B cell (primary cell): ENCODE measurements at regions not wholly inside any gene's neighbourhood (a gene's known extent, or its start where the extent isn't known, plus 50 kb on each side); places are given as distances from the start of the nearest gene placed in this dataset.

Experiments
- ATAC-seq: fragments of 200-7000 bp; cut with Tn5 transposase; one replicate; pipeline ENCODE4 v1.10.0; 2021; ENCODE audit warnings: low read depth, mild to moderate bottlenecking, moderate number of reproducible peaks, moderate library complexity
- CTCF ChIA-PET: fragments of 350-600 bp; sonication (Branson Sonifier 250); formaldehyde crosslinking; loops from one replicate; lab custom pipeline; 2021; ENCODE audit warnings: antibody characterized with exemption, inconsistent platforms; lab: Charles Lee
- POLR2A ChIA-PET: fragments of 350-600 bp; sonication (Branson Sonifier 250); formaldehyde crosslinking; loops from one replicate; lab custom pipeline; 2021; ENCODE audit warnings: antibody characterized with exemption; lab: Charles Lee
- DNase-seq: peaks from one replicate; pipeline ENCODE4 v3.0.0; 2013
- H2AFZ ChIP-seq: 2 replicates; pipeline ENCODE4 v1.6.1; 2012; ENCODE audit warnings: mild to moderate bottlenecking, low read depth, low read length; ENCODE audit not compliant: insufficient read depth, poor library complexity, severe bottlenecking
- H3K27ac ChIP-seq, 2 donors: 1 replicate in 1 of 2; 2 replicates in 1 of 2; pipeline ENCODE4 v1.5.1; 2012 to 2013; ENCODE audit warnings: low read length in 2 of 2, mild to moderate bottlenecking in 2 of 2, moderate library complexity in 1 of 2
- H3K27me3 ChIP-seq, 4 experiments: fragments of 200-600 bp in 1 of 4; sonication (generic) in 1 of 4; replicated peaks in 1 of 4; 1 replicate in 2 of 4; 2 replicates in 2 of 4; pipeline versions ENCODE4 v1.6.1 to v1.7.0; 2013 to 2016; ENCODE audit warnings: low read length in 3 of 4, mild to moderate bottlenecking in 2 of 4, mixed read lengths in 1 of 4, moderate library complexity in 1 of 4; ENCODE audit not compliant: insufficient read depth in 4 of 4, control insufficient read depth in 3 of 4; ENCODE audit errors: control extremely low read depth in 1 of 4
- H3K36me3 ChIP-seq, 2 experiments: replicated peaks in 1 of 2; 1 replicate in 1 of 2; 2 replicates in 1 of 2; pipeline versions ENCODE4 v1.6.1 to v1.7.1; 2013; ENCODE audit warnings: low read length in 1 of 2; ENCODE audit not compliant: insufficient read depth in 2 of 2, control insufficient read depth in 1 of 2; ENCODE audit errors: control extremely low read depth in 1 of 2, extremely low read depth in 1 of 2
- H3K4me1 ChIP-seq, 2 donors: fragments of 200-600 bp in 1 of 2; sonication (generic) in 1 of 2; 1 replicate in 1 of 2; 2 replicates in 1 of 2; pipeline versions ENCODE4 v1.5.1 to v1.6.1; 2013 to 2017; ENCODE audit warnings: low read length in 2 of 2; ENCODE audit not compliant: control insufficient read depth in 2 of 2, insufficient read depth in 2 of 2
- H3K4me2 ChIP-seq: replicated peaks from 2 replicates; pipeline ENCODE3; 2012; ENCODE audit warnings: mild to moderate bottlenecking, low read depth, low read length; ENCODE audit not compliant: poor library complexity, severe bottlenecking
- H3K4me3 ChIP-seq, 5 experiments: fragments of 200-600 bp in 1 of 5; sonication (generic) in 1 of 5; 1 replicate in 3 of 5; 2 replicates in 2 of 5; pipeline versions ENCODE4 v1.5.1 to v1.7.0; 2011 to 2016; ENCODE audit warnings: low read length in 4 of 5, mild to moderate bottlenecking in 4 of 5, low read depth in 2 of 5, control low read depth in 1 of 5, moderate library complexity in 1 of 5; ENCODE audit not compliant: insufficient read depth in 1 of 5; ENCODE audit errors: control extremely low read depth in 1 of 5, extremely low read depth in 1 of 5
- H3K79me2 ChIP-seq: fragments of 200-600 bp; sonication (generic); one replicate; pipeline ENCODE4 v1.6.0; 2016; ENCODE audit warnings: low read length; ENCODE audit not compliant: control insufficient read depth, insufficient read depth
- H3K9ac ChIP-seq: fragments of 200-600 bp; sonication (generic); 2 replicates; pipeline ENCODE4 v1.6.1; 2017; ENCODE audit warnings: mild to moderate bottlenecking, low read length, moderate library complexity
- H3K9me3 ChIP-seq, 3 donors: one replicate each; pipeline versions ENCODE4 v1.6.1 to v1.7.1; 2013; ENCODE audit warnings: low read length in 2 of 3; ENCODE audit not compliant: control insufficient read depth in 2 of 3, insufficient read depth in 1 of 3; ENCODE audit errors: control extremely low read depth in 1 of 3
- H4K20me1 ChIP-seq: 2 replicates; pipeline ENCODE4 v1.6.0; 2012; ENCODE audit warnings: mild to moderate bottlenecking, low read length; ENCODE audit not compliant: insufficient read depth, control insufficient read depth, poor library complexity, severe bottlenecking
- H3K27ac Mint-ChIP-seq: one replicate; pipeline ENCODE4 v1.8.0; 2021; ENCODE audit warnings: mixed read lengths
- H3K27me3 Mint-ChIP-seq: one replicate; pipeline ENCODE4 v1.8.0; 2021; ENCODE audit warnings: mixed read lengths
- H3K4me1 Mint-ChIP-seq: one replicate; pipeline ENCODE4 v1.8.0; 2021; ENCODE audit warnings: mixed read lengths
- H3K4me3 Mint-ChIP-seq: one replicate; pipeline ENCODE4 v1.8.0; 2021; ENCODE audit warnings: mixed read lengths
- H3K9me3 Mint-ChIP-seq: one replicate; pipeline ENCODE4 v1.8.0; 2022; ENCODE audit warnings: mixed read lengths; ENCODE audit not compliant: insufficient read depth
- EZH2 ChIP-seq: IDR thresholded peaks from 2 replicates; pipeline ENCODE4 v1.6.1; 2012; ENCODE audit warnings: borderline replicate concordance, low read depth, mild to moderate bottlenecking, moderate library complexity, low read length; ENCODE audit not compliant: insufficient read depth, poor library complexity, severe bottlenecking
- WGBS: methylation state at CpG from one replicate; pipeline ENCODE4 v1.1.5; 2013; ENCODE audit warnings: missing lambda C conversion rate; ENCODE audit not compliant: insufficient coverage; 5-methylcytosine and 5-hydroxymethylcytosine counted together
- intact Hi-C: fragments of 100-400 bp; cut with micrococcal nuclease; formaldehyde crosslinking; loops from one replicate; pipeline ENCODE4 v1.10.0; 2022
- TF ChIP-seq, protein P1 (sequence below): fragments of 200-600 bp; IDR thresholded peaks from one replicate; pipeline ENCODE4 v1.8.0; 2022; ENCODE audit warnings: antibody characterized with exemption, mild to moderate bottlenecking

DNA sequence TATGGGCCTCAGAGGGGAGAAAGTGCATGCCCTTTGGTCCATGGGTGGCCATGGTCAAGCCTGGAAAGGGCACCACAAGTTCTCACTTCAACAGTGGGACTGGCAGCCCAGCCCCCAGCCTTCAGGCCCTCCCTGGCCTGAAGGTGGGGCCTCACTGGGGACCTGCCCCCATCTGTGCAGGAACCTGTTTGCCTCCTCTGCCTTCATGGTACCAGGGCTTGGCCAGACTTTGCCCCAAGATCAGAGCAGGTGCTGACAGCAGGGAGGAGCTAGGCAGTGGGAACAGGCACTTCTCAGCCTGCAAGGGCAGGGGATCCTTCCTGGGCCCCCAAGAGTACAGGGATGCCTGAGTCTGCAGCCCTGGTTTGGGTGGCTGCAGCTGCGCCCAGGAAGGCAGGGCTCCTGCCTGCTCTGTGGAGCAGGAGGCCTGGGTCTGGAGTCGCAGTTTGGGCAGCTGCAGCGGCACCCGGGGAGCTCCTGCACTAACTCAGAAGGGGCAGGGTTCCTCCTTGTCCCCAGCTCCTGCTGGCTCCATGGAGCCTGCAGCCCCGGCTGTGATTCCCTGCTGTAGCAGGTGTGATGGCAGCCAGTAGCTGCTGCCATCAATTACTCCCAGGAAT lies 460.1 kb upstream of the NCAM2 start:
- POLR2A ChIA-PET: no interaction called here
- Histone ChIP-seq H3K9ac (no peak overlapping the region), H3K4me1 (no peaks in the 10 kb centered on the region), H4K20me1 (no peaks in the 10 kb centered on the region), H3K4me3 (no peak overlapping the region), H3K79me2 (no peaks in the 10 kb centered on the region), H3K27ac (no peak overlapping the region), H3K4me2 (no peak overlapping the region), H2AFZ (no peak overlapping the region), H3K27me3 (no peaks in the 10 kb centered on the region), H3K9me3 (peaks cover 0 to 13% (median 0%) of the 10 kb centered on the region in 3 donors), H3K36me3 (no peaks in the 10 kb centered on the region)
- ATAC-seq: no peak
- 97% methylated on average over 5 of the region's 5 CpGs for WGBS
- Mint-ChIP-seq H3K9me3 (peaks cover 6% of the 10 kb centered on the region), H3K27me3 (no peaks in the 10 kb centered on the region), H3K4me3 (no peak overlapping the region), H3K4me1 (no peaks in the 10 kb centered on the region), H3K27ac (no peak overlapping the region)
- no peak for DNase-seq
- TF ChIP-seq EZH2: no peak
- TF ChIP-seq, protein P1, sequence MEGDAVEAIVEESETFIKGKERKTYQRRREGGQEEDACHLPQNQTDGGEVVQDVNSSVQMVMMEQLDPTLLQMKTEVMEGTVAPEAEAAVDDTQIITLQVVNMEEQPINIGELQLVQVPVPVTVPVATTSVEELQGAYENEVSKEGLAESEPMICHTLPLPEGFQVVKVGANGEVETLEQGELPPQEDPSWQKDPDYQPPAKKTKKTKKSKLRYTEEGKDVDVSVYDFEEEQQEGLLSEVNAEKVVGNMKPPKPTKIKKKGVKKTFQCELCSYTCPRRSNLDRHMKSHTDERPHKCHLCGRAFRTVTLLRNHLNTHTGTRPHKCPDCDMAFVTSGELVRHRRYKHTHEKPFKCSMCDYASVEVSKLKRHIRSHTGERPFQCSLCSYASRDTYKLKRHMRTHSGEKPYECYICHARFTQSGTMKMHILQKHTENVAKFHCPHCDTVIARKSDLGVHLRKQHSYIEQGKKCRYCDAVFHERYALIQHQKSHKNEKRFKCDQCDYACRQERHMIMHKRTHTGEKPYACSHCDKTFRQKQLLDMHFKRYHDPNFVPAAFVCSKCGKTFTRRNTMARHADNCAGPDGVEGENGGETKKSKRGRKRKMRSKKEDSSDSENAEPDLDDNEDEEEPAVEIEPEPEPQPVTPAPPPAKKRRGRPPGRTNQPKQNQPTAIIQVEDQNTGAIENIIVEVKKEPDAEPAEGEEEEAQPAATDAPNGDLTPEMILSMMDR: no peak
- CTCF ChIA-PET: no interaction called here
- intact Hi-C loops: no loop called here

DNA sequence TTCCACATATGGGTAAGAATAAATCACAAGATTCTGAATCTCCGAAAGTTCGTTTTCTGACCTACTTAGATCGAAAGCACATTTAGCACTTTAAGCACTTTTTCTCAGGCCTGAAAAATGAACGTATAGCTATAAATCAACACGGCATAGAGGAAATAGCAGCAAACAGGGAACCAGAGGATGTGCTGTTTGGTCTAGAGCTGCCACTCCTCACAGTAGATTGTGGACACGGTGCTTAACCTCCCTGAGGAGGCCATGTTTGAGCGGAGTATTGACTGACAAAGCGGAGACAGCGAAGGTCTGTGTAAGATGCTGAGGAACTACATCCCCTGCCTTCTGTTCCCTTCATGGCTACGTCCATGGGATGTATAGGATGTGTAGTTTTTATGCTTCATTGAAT lies 452.8 kb upstream of the NCAM2 start:
- no peak overlapping the region for H3K9ac ChIP-seq
- Mint-ChIP-seq H3K27ac (no peak overlapping the region), H3K27me3 (no peaks in the 10 kb centered on the region), H3K4me3 (no peak overlapping the region), H3K9me3 (no peaks in the 10 kb centered on the region), H3K4me1 (no peaks in the 10 kb centered on the region)
- H3K27me3 ChIP-seq: no peaks in the 10 kb centered on the region
- no peaks in the 10 kb centered on the region for H4K20me1 ChIP-seq
- H3K36me3 ChIP-seq: no peaks in the 10 kb centered on the region
- POLR2A ChIA-PET: no interaction called here
- H3K27ac ChIP-seq: no peak overlapping the region
- WGBS: 75% methylated on average over 2 of the region's 10 CpGs
- H3K4me2 ChIP-seq: no peak overlapping the region
- H2AFZ ChIP-seq: no peak overlapping the region
- DNase-seq (no peak), ATAC-seq (no peak)
- H3K9me3 ChIP-seq: no peaks in the 10 kb centered on the region
- intact Hi-C loops: no loop called here
- no peaks in the 10 kb centered on the region for H3K4me1 ChIP-seq
- CTCF ChIA-PET: no interaction called here
- TF ChIP-seq, protein P1: no peak
- no peak for TF ChIP-seq EZH2
- H3K4me3 ChIP-seq: no peak overlapping the region
- no peaks in the 10 kb centered on the region for H3K79me2 ChIP-seq
